HUDEP-2 (cell line): ENCODE measurements at regions not wholly inside any gene's neighbourhood (a gene's known extent, or its start where the extent isn't known, plus 50 kb on each side); places are given as distances from the start of the nearest gene placed in this dataset.

Source experiments
- DNase-seq, 76 experiments: peaks; one replicate each; lab custom pipeline; 2025; ENCODE audit not compliant: unreplicated experiment in 76 of 76; lab: John Stamatoyannopoulos, UW

DNA sequence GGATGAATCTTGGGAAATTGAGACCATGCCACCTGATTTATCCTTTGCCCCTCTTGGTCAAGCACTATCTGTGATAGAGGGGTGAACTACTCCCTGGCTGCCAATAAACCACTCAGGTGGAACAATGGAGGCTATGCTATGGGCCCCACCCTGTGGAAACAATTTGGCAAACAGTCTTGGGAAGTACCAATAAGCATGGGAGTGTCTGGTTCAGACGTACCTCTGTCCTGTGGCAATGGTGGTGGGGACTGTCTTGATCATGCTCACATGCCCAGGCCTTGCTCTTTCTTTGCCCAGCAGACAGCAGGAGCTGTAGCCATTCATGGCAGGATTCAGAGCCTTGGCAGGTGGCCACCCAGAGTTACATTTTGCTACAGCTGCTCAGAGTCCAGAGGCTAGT is 658.7 kb downstream of the KCNJ3 start:
- DNase-seq: no peak

DNA sequence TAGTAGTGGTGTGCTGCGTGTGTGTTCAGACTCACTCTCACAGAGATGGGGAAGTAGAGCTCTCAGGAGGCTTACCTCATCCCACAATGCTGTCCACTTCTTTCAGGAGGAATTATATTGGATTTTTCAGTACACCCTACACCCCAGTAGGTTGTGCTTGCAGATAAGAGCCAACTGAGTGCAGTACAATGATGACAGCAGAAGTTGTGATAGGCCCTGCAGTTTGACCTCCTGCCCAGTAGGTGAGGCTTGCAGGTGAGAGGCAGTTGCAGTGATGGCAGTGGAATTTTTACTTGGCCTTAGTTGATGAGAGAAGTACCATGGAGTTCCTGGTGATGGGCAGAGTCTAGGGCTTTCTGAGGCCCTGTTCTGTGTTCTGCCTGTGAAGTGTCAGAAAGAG is 657.8 kb downstream of the KCNJ3 start:
- no peak for DNase-seq

- no peak for DNase-seq
These were observed 652.5 kb downstream of the KCNJ3 start for GRCh38 chr2:155350783-155351580.

GRCh38 chr2:155332016-155332415 is 633.5 kb downstream of the KCNJ3 start:
- DNase-seq: no peak

GRCh38 chr2:155320236-155320635 is 621.7 kb downstream of the KCNJ3 start:
- no peak for DNase-seq

DNA sequence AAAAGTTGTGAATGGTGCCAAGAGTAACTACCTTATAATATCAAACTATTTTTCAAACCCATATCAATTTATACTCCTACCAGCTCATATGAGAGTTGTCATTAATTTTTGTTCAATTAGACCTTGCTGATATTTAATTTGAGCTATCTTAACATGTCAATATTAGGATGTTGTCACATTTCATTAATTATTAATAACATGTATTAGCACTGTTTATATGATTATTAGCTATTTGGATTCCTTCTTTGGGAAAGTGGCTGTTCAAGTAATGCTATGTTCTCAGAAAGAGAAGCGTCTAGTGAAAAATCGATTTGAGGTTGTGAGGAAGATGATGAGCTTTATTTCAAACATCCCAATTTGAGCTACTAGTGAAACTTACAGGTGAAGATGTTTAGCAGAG is 620.2 kb downstream of the KCNJ3 start:
- DNase-seq: no peak

- no peak for DNase-seq
These were observed 617.3 kb downstream of the KCNJ3 start for GRCh38 chr2:155315768-155316167.

DNA sequence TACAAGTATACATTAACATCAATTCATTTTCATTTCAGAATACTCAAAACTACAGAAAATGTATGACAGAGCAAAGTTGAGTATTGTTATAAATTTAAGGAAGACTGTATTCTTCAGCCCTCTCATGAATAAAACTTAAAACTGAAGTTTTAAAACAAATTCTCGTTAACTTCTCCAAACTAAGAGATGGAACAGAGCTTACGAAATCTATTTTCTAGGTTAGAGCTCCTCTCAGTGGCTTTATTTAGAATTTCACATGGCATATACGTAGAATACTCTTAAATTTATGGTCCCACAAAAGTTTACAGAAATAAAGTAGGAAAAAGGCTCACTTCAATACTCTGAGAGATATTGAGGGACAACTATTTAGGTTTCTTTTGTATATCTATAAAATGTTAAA is 612.1 kb downstream of the KCNJ3 start:
- DNase-seq: peak in 2 of 76 experiments; percentile 0

DNA sequence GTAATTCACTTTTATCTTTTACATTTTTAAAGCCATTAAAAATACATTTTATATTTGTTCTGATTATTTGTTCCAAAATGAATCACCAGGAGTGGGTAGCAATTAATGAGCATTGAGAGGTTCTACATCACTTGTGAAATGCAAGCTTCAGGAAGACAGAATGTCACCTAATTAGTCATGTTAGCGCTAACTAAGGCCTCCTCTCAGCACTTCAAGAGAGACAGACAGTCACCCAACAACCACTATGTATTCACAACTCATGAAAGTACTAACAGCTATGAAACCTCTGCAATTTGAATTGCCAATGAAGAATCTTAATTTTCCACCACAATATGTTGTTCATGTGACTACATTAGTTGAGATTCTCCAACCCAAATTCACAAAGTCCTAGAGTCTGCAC is 611.0 kb downstream of the KCNJ3 start:
- DNase-seq: no peak

GRCh38 chr2:155308367-155309009 is 610.0 kb downstream of the KCNJ3 start:
- no peak for DNase-seq

GRCh38 chr2:155301221-155301620 is 602.7 kb downstream of the KCNJ3 start:
- no peak for DNase-seq

DNA sequence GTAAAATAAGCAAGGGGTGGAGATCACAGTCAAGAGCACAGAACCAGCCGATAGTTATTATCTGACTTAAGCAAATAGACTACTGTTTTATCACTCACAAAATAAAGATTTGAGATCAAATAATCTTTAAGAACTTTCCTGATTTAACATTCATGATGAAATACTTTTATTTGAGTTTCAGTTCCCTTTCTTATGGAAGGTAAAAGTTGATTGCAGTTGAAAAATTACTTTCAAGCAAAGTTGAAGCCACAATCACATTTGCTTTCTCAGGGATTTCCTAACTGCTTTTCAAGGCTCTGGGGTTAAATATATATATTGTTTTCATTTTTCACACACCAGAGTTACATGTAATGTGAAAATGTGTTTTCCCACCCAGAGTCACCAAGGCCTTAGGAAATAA is 599.5 kb downstream of the KCNJ3 start:
- no peak for DNase-seq

GRCh38 chr2:155294358-155294757 is 595.9 kb downstream of the KCNJ3 start:
- no peak for DNase-seq

DNA sequence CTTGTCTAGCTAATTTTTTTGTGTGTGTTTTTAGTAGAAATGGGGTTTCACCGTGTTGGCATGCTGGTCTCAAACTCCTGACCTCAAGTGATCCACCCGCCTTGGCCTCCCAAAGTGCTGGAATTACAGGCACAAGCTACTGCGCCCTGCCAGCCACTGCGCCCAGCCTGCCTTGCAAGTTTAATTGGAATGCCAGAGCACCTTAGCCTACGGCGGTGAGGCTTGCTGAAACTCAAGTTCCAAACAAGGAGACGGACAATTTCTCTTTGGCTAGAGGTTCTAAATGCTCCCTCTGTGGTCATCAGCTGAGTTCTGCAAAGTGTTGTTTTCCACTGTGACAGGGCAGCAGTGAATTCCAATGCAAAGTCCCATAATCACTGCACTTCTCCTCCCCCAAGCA is 583.4 kb downstream of the KCNJ3 start:
- DNase-seq: no peak

DNA sequence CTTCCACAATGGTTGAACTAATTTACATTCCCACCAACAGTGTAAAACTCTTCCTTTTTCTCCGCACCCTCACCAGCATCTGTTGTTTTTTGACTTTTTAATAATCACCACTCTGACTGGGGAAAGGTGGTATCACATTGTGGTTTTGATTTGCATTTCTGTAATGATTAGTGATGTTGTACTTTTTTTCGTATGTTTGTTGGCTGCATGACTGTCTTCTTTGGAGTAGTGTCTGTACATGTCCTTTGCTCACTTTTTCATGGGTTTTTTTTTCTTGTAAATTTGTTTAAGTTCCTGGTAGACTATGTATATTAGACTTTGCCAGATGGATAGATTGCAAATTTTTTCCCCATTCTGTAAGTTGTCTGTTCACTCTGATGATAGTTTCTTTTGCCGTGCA is 574.8 kb downstream of the KCNJ3 start:
- no peak for DNase-seq

DNA sequence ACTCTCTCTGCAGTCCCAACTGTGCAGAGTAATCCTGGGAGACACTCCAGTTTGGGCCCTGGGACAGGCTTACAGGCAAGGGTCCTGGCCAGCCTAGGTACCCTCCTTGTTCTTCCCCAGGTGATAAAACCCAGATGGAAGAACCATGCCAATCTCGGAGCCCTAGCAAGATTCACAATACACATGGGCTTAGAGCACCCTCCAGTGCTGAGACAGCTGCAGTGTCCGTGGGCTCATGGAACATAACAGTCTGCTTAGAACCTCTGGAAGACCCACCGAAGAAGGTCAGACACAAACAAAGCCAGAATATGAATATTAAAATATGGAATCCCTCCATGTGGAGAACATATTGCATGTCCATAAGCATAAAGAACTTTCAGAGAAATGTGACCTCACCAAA is 568.1 kb downstream of the KCNJ3 start:
- DNase-seq: no peak

- no peak for DNase-seq
These were observed 567.6 kb downstream of the KCNJ3 start for GRCh38 chr2:155266109-155266508.

- DNase-seq: no peak
These were observed 558.3 kb downstream of the KCNJ3 start for GRCh38 chr2:155256803-155257202.

GRCh38 chr2:155250800-155251199 is 552.3 kb downstream of the KCNJ3 start:
- no peak for DNase-seq

DNA sequence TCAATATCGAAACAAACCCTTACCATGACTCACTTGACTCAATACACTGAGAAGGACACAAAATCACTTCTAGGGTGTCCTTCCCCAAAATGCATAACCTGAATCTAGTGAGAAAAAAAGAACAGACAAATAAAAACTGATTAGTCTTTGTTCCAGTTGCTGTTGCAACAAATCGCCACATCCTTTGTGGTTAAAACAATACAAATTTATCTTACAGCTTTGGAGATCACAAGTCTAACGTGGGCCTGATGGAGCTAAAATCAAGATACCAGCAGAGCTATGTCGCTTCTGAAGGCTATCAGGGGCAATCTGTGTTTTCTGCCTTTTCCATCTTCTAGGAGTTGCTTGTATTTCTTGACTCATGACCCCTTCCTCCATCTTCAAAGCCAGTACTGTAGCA is 541.7 kb downstream of the KCNJ3 start:
- no peak for DNase-seq

DNA sequence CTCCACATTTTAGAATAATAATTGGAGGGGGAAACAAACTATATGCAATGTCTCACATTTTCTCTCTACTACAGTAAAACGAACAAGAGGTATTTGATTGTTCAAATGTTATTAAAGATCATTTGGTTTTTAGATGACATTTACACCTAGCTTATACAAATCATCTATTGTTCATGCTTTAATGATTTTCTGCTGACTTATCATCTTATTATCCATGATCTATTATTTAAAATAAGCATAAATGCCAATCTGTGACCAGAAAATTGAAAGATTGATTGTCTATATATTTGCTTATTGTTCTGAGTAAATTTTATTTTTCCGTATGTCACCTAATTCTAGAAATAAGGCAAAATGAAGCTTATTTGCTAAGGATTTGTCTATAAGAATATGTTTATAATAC is 537.2 kb downstream of the KCNJ3 start:
- DNase-seq: no peak

GRCh38 chr2:155223781-155224406 is 525.4 kb downstream of the KCNJ3 start:
- no peak for DNase-seq
